ENCODE measurements at regions not wholly inside any gene's neighbourhood (a gene's known extent, or its start where the extent isn't known, plus 50 kb on each side); places are given as distances from the start of the nearest gene placed in this dataset.
"Not testable (repeated sequence)": the region's sequence is repeated elsewhere in the genome, so short reads cannot be mapped to it uniquely, and the experiment has no call there.

DNA sequence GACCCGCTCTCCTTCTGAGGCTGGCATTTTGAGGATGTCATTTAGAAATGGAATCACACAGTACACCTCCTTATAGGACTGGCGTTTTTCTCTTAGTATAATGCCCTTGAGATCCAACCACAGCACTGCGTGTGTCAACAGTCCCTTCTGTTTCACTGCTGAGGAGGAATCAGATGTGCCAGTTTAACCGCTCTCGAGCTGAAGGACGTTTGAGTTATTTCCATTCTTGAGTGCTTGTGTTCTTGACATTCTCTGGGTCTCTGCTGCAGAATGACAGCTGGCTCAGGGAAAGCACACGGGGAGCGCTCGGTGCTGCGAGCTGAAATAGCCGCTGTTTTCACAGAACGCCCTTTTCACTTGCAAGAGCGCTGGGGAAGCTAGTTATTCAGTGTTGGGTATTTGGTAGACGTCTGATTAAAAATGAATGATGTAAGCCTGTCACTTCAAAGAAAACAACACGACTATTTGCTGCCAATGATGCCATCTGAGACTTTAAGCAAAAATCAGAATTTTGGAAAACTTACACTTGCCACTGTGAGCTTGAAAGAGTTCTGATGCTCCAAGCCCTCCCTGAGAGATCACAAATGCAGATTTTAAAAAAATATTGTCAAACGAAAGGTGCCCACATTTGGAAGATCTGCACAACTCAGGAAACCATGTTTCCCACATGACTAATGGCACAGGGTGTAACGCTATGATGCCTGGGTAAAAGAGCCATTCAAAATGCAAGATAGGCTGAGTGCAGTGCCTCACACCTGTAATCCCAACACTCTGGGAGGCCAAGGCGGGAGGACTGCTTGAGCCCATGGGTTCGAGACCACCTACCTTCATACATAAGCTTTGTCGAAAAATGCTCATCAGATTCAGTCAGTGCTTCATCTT is 5358.4 kb upstream of the TPTE start:
- WGBS, 2 donors, result no CpG with 5 or more reads among the region's 20 CpGs
- H3K4me3 ChIP-seq (ENCODE audit: low read depth, poor library complexity, severe bottlenecking); DNase-seq (ENCODE audit: low spot score in 2 of 2); intact Hi-C loops (cut with DNase I; ENCODE audit: low total_unique reads): not testable (repeated sequence)

DNA sequence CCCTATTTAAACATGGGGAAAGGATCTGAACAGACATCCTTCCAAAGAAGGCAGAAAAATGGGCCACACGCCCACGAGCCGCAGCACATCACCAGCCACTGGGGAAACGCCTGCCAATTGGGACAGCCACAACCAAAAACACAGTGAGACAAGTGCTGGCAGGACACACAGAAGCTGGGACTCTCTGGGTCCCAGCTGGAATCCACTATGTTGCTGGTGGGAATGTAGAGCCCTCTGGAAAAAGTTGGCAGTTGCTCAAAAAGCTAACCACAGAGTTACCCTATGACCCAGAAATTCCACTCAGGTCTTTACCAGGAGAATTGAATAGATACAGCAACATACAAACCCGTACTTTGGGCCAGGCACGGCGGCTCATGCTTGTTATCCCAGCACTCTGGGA is 5355.6 kb upstream of the TPTE start:
- intact Hi-C loops (cut with DNase I; ENCODE audit: low total_unique reads); DNase-seq (ENCODE audit: low spot score in 2 of 2); H3K4me3 ChIP-seq (ENCODE audit: low read depth, poor library complexity, severe bottlenecking): not testable (repeated sequence)
- WGBS, 2 donors, result no CpG with 5 or more reads among the region's 7 CpGs

All from lower leg skin (tissue), 3 donors.